ENCODE measurements at regions not wholly inside any gene's neighbourhood (a gene's known extent, or its start where the extent isn't known, plus 50 kb on each side); places are given as distances from the start of the nearest gene placed in this dataset.

GRCh38 chr4:121567748-121568147 lies 129.0 kb downstream of the ANXA5 start:
- H4K91ac ChIP-seq (ENCODE audit: low read length): no peak overlapping the region
- H4K8ac ChIP-seq (ENCODE audit: low read length): no peak overlapping the region
- H2AFZ ChIP-seq (ENCODE audit: low read depth, low read length): no peak overlapping the region
- no peak overlapping the region for H3K9ac ChIP-seq (ENCODE audit: low read length)
- no peaks in the 10 kb centered on the region for H3K36me3 ChIP-seq (ENCODE audit: control insufficient read depth in 1 of 2, insufficient read depth in 2 of 2, low read depth in 1 of 2, low read length in 2 of 2)
- no peak overlapping the region for H3K27ac ChIP-seq (ENCODE audit: low read length, poor library complexity, severe bottlenecking)
- H3K4ac ChIP-seq (ENCODE audit: low read depth in 1 of 2, low read length in 2 of 2): no peak overlapping the region
- H3K9me3 ChIP-seq (ENCODE audit: control insufficient read depth, low read length): no peaks in the 10 kb centered on the region
- H2AK5ac ChIP-seq (ENCODE audit: low read length, severe bottlenecking): no peak overlapping the region
- H2BK120ac ChIP-seq (ENCODE audit: low read depth, low read length): no peak overlapping the region
- WGBS: 72% methylated on average over 4 of the region's 4 CpGs
- H3K23ac ChIP-seq (ENCODE audit: low read length in 2 of 2): no peak overlapping the region
- H3K4me2 ChIP-seq (ENCODE audit: low read length, poor library complexity, severe bottlenecking): no peak overlapping the region
- H3K4me3 ChIP-seq (ENCODE audit: insufficient read depth in 1 of 2, low read depth in 1 of 2, low read length in 2 of 2): no peak overlapping the region
- H2BK5ac ChIP-seq (ENCODE audit: low read depth, low read length, poor library complexity, severe bottlenecking): no peak overlapping the region
- no peaks in the 10 kb centered on the region for H3K4me1 ChIP-seq (ENCODE audit: control insufficient read depth, insufficient read depth, low read depth, low read length)
- H3K14ac ChIP-seq (ENCODE audit: low read length in 2 of 2): no peak overlapping the region
- no peak overlapping the region for H3K18ac ChIP-seq (ENCODE audit: low read depth in 1 of 2, low read length in 2 of 2)
- no peaks in the 10 kb centered on the region for H3K27me3 ChIP-seq (ENCODE audit: control insufficient read depth in 1 of 2, insufficient read depth in 1 of 2, low read length in 2 of 2)
- no peak overlapping the region for H2BK15ac ChIP-seq (ENCODE audit: low read depth, poor library complexity, severe bottlenecking)
- no peaks in the 10 kb centered on the region for H3K79me1 ChIP-seq (replicated peaks; ENCODE audit: low read length, poor library complexity, severe bottlenecking)
- H2BK12ac ChIP-seq (ENCODE audit: low read length in 2 of 2): no peak overlapping the region
- DNase-seq: no peak

GRCh38 chr4:121564840-121565375 lies 131.9 kb downstream of the ANXA5 start:
- Histone ChIP-seq H2AFZ (ENCODE audit: low read depth, low read length) (no peak overlapping the region), H3K4me2 (ENCODE audit: low read length, poor library complexity, severe bottlenecking) (no peak overlapping the region), H3K9me3 (ENCODE audit: control insufficient read depth, low read length) (no peaks in the 10 kb centered on the region), H3K9ac (ENCODE audit: low read length) (no peak overlapping the region), H3K4me3 (ENCODE audit: insufficient read depth in 1 of 2, low read depth in 1 of 2, low read length in 2 of 2) (no peak overlapping the region), H3K27me3 (ENCODE audit: control insufficient read depth in 1 of 2, insufficient read depth in 1 of 2, low read length in 2 of 2) (no peaks in the 10 kb centered on the region), H2BK5ac (ENCODE audit: low read depth, low read length, poor library complexity, severe bottlenecking) (no peak overlapping the region), H3K27ac (ENCODE audit: low read length, poor library complexity, severe bottlenecking) (no peak overlapping the region), H2AK5ac (ENCODE audit: low read length, severe bottlenecking) (no peak overlapping the region), H3K14ac (ENCODE audit: low read length in 2 of 2) (no peak overlapping the region), H2BK15ac (ENCODE audit: low read depth, poor library complexity, severe bottlenecking) (no peak overlapping the region), H4K91ac (ENCODE audit: low read length) (no peak overlapping the region), H3K4ac (ENCODE audit: low read depth in 1 of 2, low read length in 2 of 2) (no peak overlapping the region), H3K79me1 (replicated peaks; ENCODE audit: low read length, poor library complexity, severe bottlenecking) (no peaks in the 10 kb centered on the region), H3K23ac (ENCODE audit: low read length in 2 of 2) (no peak overlapping the region), H3K18ac (ENCODE audit: low read depth in 1 of 2, low read length in 2 of 2) (no peak overlapping the region), H2BK12ac (ENCODE audit: low read length in 2 of 2) (no peak overlapping the region), H2BK120ac (ENCODE audit: low read depth, low read length) (no peak overlapping the region), H3K36me3 (ENCODE audit: control insufficient read depth in 1 of 2, insufficient read depth in 2 of 2, low read depth in 1 of 2, low read length in 2 of 2) (no peaks in the 10 kb centered on the region), H3K4me1 (ENCODE audit: control insufficient read depth, insufficient read depth, low read depth, low read length) (no peaks in the 10 kb centered on the region), H4K8ac (ENCODE audit: low read length) (no peak overlapping the region)
- WGBS: 30% methylated on average over 4 of the region's 5 CpGs
- peak; percentile 12 for DNase-seq

GRCh38 chr4:121562811-121563210 lies 134.0 kb downstream of the ANXA5 start:
- Histone ChIP-seq H3K14ac (ENCODE audit: low read length in 2 of 2) (no peak overlapping the region), H3K4ac (ENCODE audit: low read depth in 1 of 2, low read length in 2 of 2) (no peak overlapping the region), H2BK12ac (ENCODE audit: low read length in 2 of 2) (no peak overlapping the region), H2BK15ac (ENCODE audit: low read depth, poor library complexity, severe bottlenecking) (no peak overlapping the region), H3K79me1 (replicated peaks; ENCODE audit: low read length, poor library complexity, severe bottlenecking) (no peaks in the 10 kb centered on the region), H4K91ac (ENCODE audit: low read length) (no peak overlapping the region), H3K27me3 (ENCODE audit: control insufficient read depth in 1 of 2, insufficient read depth in 1 of 2, low read length in 2 of 2) (no peaks in the 10 kb centered on the region), H2AK5ac (ENCODE audit: low read length, severe bottlenecking) (no peak overlapping the region), H2AFZ (ENCODE audit: low read depth, low read length) (no peak overlapping the region), H3K4me1 (ENCODE audit: control insufficient read depth, insufficient read depth, low read depth, low read length) (no peaks in the 10 kb centered on the region), H3K23ac (ENCODE audit: low read length in 2 of 2) (no peak overlapping the region), H3K9me3 (ENCODE audit: control insufficient read depth, low read length) (no peaks in the 10 kb centered on the region), H3K4me3 (ENCODE audit: insufficient read depth in 1 of 2, low read depth in 1 of 2, low read length in 2 of 2) (no peak overlapping the region), H3K18ac (ENCODE audit: low read depth in 1 of 2, low read length in 2 of 2) (no peak overlapping the region), H3K9ac (ENCODE audit: low read length) (no peak overlapping the region), H2BK5ac (ENCODE audit: low read depth, low read length, poor library complexity, severe bottlenecking) (no peak overlapping the region), H3K4me2 (ENCODE audit: low read length, poor library complexity, severe bottlenecking) (no peak overlapping the region), H3K27ac (ENCODE audit: low read length, poor library complexity, severe bottlenecking) (no peak overlapping the region), H2BK120ac (ENCODE audit: low read depth, low read length) (no peak overlapping the region), H4K8ac (ENCODE audit: low read length) (no peak overlapping the region), H3K36me3 (ENCODE audit: control insufficient read depth in 1 of 2, insufficient read depth in 2 of 2, low read depth in 1 of 2, low read length in 2 of 2) (no peaks in the 10 kb centered on the region)
- WGBS: 88% methylated on average over 2 of the region's 2 CpGs
- no peak for DNase-seq

GRCh38 chr4:121555315-121556107 lies 141.3 kb downstream of the ANXA5 start:
- Histone ChIP-seq H3K36me3 (ENCODE audit: control insufficient read depth in 1 of 2, insufficient read depth in 2 of 2, low read depth in 1 of 2, low read length in 2 of 2) (no peaks in the 10 kb centered on the region), H3K14ac (ENCODE audit: low read length in 2 of 2) (no peak overlapping the region), H3K4ac (ENCODE audit: low read depth in 1 of 2, low read length in 2 of 2) (no peak overlapping the region), H3K23ac (ENCODE audit: low read length in 2 of 2) (no peak overlapping the region), H2BK5ac (ENCODE audit: low read depth, low read length, poor library complexity, severe bottlenecking) (no peak overlapping the region), H3K79me1 (replicated peaks; ENCODE audit: low read length, poor library complexity, severe bottlenecking) (no peaks in the 10 kb centered on the region), H2BK12ac (ENCODE audit: low read length in 2 of 2) (no peak overlapping the region), H3K27me3 (ENCODE audit: control insufficient read depth in 1 of 2, insufficient read depth in 1 of 2, low read length in 2 of 2) (no peaks in the 10 kb centered on the region), H2AFZ (ENCODE audit: low read depth, low read length) (no peak overlapping the region), H3K27ac (ENCODE audit: low read length, poor library complexity, severe bottlenecking) (no peak overlapping the region), H3K4me1 (ENCODE audit: control insufficient read depth, insufficient read depth, low read depth, low read length) (no peaks in the 10 kb centered on the region), H3K4me3 (ENCODE audit: insufficient read depth in 1 of 2, low read depth in 1 of 2, low read length in 2 of 2) (no peak overlapping the region), H3K9ac (ENCODE audit: low read length) (no peak overlapping the region), H4K91ac (ENCODE audit: low read length) (no peak overlapping the region), H2AK5ac (ENCODE audit: low read length, severe bottlenecking) (no peak overlapping the region), H3K18ac (ENCODE audit: low read depth in 1 of 2, low read length in 2 of 2) (no peak overlapping the region), H2BK15ac (ENCODE audit: low read depth, poor library complexity, severe bottlenecking) (no peak overlapping the region), H3K4me2 (ENCODE audit: low read length, poor library complexity, severe bottlenecking) (no peak overlapping the region), H3K9me3 (ENCODE audit: control insufficient read depth, low read length) (no peaks in the 10 kb centered on the region), H4K8ac (ENCODE audit: low read length) (no peak overlapping the region), H2BK120ac (ENCODE audit: low read depth, low read length) (no peak overlapping the region)
- no peak for DNase-seq
- WGBS: 71% methylated on average over 3 of the region's 4 CpGs

Measured in mesenchymal stem cell (in vitro differentiated cells and primary cell).